ENCODE measurements at regions not wholly inside any gene's neighbourhood (a gene's known extent, or its start where the extent isn't known, plus 50 kb on each side); places are given as distances from the start of the nearest gene placed in this dataset.

DNA sequence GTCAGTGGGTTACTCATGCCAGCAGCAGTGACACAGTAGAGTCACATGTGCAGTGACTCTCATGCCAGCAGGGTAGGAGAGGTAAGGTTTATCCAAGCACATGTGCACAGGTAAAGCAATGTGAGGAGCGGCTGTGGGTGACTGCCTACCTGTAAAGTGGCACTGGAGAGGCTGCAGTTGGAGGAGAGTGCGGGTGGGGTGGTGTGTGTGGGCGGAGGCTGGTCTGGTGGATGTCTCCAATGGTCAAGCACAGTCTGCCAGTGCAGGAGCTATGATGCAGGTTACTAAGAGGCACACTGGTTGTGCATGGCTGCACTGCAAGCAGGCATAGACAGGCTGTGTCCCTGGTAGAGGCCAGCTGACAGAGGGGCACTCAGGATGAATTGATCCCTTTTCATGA, 588.2 kb upstream of the FTMT start:
- no peak for DNase-seq
- ATAC-seq: no peak
- intact Hi-C loops (cut with DNase I, micrococcal nuclease): no loop called here

DNA sequence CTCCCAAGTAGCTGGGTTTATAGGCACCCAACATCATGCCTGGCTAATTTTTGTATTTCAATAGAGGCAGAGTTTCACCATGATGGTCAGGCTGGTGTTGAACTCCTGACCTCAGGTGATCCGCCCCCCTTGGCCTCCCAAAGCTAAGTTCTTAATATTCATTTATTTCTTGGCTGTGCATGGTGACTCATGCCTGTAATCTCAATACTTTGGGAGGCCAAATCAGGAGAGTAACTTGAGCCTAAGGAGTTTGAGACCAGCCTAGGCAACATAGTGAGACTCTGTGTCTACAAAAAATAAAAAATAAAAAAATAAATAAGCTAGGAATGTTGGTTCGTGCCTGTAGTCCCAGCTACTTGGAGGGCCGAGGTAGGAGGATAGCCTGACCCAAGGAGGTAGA, 587.1 kb upstream of the FTMT start:
- intact Hi-C loops (cut with DNase I, micrococcal nuclease): no loop called here
- DNase-seq: no peak
- ATAC-seq: no peak

DNA sequence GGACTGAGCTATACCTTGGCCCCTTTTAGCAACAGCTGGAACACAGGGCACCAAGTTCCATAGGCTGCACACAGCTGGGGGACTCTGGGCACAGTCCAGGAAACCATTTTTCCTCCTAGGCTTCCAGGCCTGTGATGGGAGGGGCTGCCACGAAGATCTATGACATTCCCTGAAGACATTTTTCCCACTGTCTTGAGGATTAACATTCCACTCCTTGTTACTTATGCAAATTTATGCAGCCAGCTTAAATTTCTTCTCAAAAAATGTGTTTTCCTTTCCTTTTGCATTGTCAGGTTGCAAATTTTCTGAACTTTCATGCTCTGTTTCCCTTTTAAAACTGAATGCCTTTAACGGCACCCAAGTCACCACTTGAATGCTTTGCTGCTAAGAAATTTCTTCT, 580.1 kb upstream of the FTMT start:
- no peak for DNase-seq
- no peak for ATAC-seq
- intact Hi-C loops (cut with DNase I, micrococcal nuclease): no loop called here

DNA sequence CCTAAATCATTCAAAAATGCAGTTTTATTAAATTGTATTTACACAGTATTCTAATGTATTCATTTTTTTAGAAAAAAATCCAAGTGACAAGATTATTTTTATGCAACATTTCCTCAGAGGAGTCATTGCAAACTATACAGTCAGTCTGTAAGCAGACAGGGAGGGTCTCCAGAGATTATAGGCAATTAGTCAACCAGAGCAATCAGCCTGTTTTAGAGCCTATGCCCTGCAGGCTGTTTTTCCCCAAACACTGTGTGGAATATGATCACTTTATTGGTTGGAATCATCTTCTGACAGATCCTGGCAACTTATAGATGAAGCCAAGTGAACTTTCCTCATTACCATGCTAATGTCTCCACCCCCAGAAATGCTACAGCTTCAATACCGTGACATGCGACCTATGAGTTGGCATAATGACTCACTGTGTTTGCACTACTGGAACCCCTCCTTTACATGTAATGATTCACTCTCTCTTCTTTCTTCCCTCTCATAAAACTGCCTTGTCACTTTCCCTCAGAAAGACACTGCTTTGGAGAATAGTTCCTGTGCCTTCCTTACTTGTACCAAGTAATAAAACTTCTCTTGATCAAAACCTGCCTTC, 577.7 kb upstream of the FTMT start:
- DNase-seq: no peak
- intact Hi-C loops (cut with DNase I, micrococcal nuclease): no loop called here
- ATAC-seq: peak; percentile 81

DNA sequence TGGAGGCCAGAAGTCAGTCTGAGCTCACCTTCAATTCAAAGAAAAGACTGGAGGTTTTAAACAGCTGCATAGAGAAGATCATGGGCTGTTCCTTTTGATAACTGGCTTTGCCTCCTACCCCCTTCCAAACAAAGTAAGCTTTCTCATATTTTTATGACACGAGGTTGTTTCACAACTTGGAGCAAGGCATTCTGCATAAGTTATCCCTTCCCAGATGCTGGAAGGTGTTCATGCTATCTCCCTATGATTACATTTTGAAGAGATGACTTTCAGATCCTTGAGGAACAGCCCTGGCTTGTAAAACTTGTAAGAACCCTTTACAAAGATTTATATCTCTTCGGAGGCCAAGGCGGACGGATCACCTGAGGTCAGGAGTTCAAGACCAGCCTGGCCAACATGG, 571.9 kb upstream of the FTMT start:
- no peak for DNase-seq
- no peak for ATAC-seq
- intact Hi-C loops (cut with DNase I, micrococcal nuclease): no loop called here

DNA sequence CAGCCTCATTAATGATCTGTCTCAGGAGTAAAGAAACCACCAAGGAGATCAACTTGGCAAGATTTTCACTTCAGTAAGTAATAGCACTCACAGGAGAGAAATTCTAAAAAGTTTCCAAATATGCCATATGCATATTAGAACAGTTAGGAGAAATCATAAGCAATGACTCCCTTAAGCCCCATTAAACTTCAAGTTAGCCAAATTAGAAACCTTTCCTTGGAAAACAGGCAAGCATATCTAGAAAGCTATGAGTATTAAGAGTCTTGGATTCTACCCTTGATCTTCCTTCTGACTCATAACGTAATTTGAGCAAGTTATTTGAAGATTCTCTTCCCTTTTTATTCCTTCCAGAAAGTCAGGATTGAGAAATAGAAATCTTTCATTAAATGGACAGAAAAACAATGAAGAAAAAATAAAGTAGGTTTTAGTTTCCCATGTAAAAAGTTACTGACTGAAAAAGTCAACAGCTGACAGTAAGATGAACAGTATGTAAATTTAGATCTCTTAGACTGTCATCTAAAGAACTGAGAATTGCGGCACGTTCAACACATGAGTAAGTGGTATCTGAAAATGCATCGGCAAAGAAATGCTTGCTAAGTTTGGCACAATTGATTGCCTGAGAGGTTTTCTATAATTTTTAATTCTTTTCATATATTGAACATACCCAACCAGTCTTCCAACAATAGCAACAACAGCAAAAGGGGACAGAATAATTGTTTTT, 565.7 kb upstream of the FTMT start:
- intact Hi-C loops (cut with DNase I, micrococcal nuclease): no loop called here
- no peak for ATAC-seq
- DNase-seq: no peak

DNA sequence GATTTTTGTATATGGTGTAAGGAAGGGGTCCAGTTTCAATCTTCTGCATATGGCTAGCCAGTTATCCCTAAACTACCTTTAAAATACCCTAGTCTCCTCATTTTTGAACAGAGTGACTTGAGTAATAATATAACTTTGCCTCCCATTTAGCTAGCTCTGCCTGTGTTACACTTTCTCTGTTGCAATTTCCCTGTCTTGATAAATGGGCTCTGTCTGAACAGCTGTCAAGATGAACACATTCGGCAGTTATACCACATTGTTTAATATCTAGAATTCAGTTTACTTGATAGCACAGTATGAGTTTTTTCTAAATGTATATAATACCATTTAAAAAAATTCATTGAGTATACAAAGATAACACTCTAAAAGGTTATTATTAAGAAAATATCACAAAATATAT, 562.9 kb upstream of the FTMT start:
- ATAC-seq (no peak), DNase-seq (no peak)
- intact Hi-C loops (cut with DNase I, micrococcal nuclease): no loop called here

DNA sequence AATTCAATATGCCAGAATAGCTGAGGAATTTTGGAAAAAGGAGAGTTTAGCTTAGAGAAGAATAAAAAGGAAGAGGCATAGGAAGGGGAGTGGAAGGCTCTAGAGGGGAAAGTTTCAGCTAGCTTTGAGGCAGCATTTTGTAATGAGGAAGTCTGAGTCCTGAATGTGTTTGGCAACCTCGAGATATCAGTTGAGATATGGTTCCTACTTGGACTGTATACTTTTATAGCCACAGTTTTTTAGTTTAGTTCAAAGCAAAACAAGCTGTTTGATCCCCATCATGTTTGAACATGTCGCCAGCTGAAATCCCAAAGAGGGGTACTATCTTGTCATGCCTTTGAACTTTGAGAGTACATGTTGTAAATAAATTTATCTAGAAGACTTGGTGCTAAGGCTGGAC, 559.0 kb upstream of the FTMT start:
- ATAC-seq (no peak), DNase-seq (no peak)
- intact Hi-C loops (cut with DNase I, micrococcal nuclease): no loop called here

DNA sequence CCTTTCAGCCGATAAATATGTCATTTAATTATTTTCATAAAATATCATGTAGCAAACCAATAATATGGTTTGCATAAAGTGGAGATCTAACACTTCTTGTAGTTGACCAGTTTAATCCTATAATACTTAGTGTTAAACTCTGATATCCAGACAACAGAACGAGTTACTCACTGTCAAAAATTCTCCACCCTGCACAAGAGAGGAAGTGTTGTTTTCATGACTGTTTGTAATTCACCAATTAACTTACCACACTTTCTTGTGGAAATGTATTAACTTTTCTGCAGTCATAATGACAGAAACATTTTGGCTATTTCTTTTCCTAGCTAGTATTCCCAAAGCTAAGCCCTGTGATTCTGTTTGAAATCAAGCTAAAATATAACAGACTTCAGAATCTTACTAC, 555.3 kb upstream of the FTMT start:
- no peak for DNase-seq
- no peak for ATAC-seq
- intact Hi-C loops (cut with DNase I, micrococcal nuclease): no loop called here

DNA sequence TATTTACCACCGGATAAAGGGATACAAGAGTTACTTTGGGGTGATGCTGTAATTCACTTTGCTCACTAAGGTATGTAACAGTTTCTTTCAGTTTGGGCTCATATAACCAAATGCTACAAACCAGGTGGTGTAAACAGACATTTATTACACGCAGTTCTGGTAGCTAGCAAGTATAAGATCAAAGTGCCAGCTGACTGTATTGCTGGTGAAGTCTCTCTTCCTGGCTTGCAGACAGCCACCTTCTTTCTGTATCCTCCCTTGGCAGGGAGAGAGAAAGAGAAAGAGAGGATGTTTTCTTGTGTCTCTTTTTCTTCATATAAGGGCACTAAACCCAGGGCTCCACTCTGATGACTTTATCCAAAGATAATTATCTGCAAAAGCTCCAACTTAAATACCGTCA, 552.5 kb upstream of the FTMT start:
- ATAC-seq (no peak), DNase-seq (no peak)
- intact Hi-C loops (cut with DNase I, micrococcal nuclease): no loop called here

DNA sequence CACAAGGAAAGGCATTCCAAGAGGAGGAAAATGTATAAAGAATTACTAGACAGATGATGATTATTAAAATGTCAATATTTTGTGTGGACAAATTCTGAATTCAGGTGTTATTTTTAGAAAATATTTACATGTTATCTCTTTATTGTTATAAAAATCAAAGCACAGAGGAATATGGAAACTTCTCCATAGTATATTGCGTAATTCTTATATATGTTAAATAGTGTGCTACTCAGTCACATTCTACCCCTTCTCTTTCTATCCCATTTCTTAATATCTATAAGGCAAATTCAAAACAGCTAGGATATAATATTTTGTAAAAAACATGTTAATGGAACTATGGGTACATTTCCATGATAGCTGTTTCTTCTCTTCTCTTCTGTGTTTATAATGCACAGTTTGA, 546.8 kb upstream of the FTMT start:
- no peak for ATAC-seq
- intact Hi-C loops (cut with DNase I, micrococcal nuclease): no loop called here
- DNase-seq: no peak

DNA sequence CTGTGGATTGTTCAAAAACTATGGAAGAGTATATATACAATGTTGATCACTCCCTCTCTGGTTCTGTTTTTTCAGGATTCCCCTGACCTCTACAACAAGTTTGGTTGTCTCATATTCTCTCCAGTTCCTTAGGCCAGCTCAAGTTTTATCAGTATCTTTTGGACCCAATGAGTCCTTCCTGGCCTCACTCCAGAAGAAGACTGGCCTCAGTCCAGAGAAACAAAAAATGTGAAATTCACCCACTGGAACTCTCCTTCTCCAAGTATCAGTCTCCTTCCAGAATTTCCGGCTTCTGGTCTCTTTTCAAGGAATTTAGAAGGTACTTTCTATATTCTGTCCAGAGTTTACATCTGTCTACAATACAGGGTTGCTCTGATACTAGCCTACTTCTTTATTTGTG, 537.8 kb upstream of the FTMT start:
- ATAC-seq (no peak), DNase-seq (no peak)
- intact Hi-C loops (cut with DNase I, micrococcal nuclease): no loop called here

DNA sequence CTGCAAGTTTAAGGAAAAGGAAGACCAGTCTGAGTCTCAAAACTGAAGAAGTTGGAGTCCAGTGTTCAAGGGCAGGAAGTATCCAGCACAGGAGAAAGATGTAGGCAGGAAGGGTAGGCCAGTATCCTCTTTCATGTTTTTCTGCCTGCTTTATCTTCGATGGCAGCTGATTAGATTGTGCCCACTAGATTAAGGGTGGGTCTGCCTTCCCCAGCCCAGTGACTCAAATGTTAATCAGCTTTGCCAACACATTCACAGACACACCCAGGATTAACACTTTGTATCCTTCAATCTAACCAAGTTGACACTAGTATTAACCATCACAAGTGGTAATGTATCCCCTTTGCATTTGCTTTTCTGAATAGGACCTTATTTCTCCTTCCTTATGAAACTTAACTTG, 535.9 kb upstream of the FTMT start:
- no peak for ATAC-seq
- intact Hi-C loops (cut with DNase I, micrococcal nuclease): no loop called here
- DNase-seq: no peak

DNA sequence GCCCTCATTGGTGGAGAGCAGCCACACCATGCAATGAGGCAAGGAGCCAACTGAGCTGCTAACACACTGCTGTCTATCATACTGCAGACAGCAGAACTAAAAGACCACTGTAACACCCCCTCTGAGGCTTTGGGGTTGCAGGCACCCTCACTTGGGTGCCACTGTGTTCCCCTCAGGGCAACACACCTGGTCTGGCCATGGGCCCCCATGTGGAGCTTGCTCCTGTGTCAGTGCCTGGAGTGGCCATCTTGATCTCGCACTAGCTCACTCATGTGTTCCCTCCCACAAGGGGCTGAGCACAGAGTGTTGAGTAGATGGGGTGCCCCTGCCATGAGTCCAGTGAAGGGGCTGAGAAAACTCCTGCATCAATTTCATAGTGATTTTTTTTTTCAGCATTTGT, 532.4 kb upstream of the FTMT start:
- ATAC-seq (no peak), DNase-seq (no peak)
- intact Hi-C loops (cut with DNase I, micrococcal nuclease): no loop called here

DNA sequence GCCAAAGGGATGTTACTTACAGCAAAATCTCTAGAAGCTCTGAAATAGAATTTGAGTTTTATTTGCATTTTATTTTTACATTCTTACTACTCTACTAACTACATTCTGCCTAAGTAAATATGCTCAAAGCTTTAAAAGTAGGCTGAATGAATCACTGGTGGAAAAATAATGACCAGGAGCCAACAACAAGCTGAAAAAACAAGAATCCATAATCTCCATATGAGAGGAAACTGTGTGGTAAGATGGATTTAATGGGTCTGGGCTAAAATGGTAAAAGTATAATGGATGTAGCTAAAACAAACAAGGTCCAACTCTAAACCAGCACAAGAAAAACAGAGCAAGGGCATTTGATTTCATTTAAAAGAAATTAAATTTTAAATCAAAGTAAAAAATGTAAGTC, 525.8 kb upstream of the FTMT start:
- DNase-seq: no peak
- no peak for ATAC-seq
- intact Hi-C loops (cut with DNase I, micrococcal nuclease): no loop called here

DNA sequence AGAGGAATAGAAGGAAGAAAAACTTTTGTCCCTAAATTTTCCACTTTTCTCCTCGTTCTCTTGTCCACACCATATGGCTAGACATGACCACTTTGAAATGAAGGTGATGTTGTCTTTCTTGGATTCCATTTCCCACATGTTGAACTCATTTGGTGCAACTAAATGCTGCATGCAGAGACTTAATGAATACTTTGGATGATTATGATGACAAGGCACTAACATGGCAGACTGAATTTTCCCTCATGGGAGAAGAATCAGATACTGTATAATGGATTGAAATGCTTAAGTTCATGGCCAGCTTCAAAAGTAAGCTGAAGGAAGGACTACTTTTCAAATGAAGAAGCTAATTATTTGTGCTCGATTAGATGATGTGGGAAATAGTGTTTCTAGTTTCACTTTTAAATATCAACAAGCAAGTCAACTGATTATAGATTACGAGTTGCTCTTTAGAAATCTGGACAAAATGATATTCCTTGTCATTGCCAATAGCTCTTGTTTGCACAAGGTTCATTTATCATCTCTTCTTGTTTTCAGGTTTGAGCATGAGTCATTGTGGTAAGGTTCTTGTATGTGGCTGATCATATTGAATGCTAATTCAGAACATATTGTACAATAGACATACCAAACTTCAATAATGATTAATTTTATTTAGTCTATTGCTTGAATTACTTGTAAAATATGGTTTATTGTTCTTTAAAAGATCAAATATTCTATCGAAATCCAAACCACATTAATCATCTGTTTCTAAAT, 501.3 kb upstream of the FTMT start:
- ATAC-seq (no peak), DNase-seq (no peak)
- intact Hi-C loops (cut with DNase I, micrococcal nuclease): no loop called here

DNA sequence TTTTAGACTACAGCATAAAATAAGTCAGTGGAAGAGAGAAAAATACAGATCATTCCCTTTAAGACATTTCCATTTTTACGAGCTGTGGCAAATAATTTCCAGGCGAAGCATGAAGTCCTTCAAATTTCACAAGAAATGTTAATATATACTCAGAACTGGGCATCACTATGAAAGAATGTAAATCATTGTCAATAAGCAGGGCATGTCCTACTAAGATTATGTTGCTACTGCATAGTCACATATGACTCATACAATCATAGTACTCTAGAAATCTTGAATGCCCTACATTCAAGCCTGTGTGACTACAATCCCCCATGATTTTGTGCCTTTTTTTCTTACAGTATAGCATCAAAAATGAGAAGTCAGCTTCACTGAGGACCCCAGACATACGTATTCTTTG, 485.2 kb upstream of the FTMT start:
- DNase-seq (no peak), ATAC-seq (no peak)
- intact Hi-C loops (cut with DNase I, micrococcal nuclease): no loop called here

DNA sequence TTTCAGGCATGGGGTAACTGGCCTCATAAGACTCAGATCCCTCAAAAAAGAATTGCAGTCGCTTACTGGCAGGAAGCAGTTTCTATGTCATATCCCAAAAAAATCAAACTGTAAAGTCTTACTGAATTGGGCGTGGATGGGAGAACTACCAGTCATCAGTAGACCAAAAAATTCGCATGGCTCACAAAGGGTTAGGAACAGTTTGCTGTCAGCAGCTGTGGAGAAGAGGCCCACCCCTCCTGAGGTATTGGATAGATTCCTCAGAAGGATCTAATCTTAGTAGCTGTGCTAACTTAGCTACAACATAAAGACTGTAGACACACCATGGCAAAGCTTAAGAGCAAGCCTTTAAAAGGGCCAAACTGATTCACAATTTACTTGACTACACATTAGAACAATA, 478.3 kb upstream of the FTMT start:
- DNase-seq (no peak), ATAC-seq (no peak)
- intact Hi-C loops (cut with DNase I, micrococcal nuclease): no loop called here

DNA sequence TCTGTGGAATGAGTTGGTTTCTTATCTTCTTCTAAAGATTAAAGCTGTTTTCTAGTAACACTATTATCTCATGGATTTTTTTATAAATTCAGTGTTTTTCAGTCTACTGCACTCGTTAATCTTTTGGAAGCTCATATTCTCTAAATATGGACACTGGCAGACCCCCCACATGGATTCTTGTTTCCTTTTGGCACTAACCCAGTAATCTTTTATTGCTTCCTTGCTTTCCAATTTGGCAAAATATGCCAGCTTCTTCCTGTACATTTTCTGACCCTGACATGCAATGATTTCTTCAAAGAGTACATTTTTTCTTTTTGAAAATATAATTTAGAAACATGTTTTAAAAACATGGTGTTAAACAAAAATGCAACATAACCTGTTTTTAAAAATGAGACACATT, 474.2 kb upstream of the FTMT start:
- ATAC-seq: no peak
- DNase-seq: no peak
- intact Hi-C loops (cut with DNase I, micrococcal nuclease): no loop called here

DNA sequence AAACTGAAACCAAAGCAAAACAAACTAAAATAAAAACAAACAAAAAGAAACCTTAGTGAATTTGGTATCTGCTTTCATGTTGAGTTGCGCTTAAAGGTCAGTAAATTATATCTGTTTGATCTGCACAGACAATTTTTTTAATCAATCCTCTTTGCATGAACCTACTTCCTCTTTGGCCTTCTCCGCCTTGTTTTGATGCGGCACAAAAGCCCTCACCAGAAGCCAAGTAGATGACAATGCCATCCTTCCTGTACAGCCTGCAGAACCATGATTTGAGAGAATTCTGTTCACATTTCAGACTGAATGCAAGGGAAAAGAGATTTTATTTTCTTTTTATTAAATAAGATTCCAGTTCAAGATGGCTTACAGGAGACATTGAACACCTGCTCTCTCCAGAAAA, 473.6 kb upstream of the FTMT start:
- no peak for DNase-seq
- ATAC-seq: no peak
- intact Hi-C loops (cut with DNase I, micrococcal nuclease): no loop called here
